ENCODE measurements at regions not wholly inside any gene's neighbourhood (a gene's known extent, or its start where the extent isn't known, plus 50 kb on each side); places are given as distances from the start of the nearest gene placed in this dataset.

DNA sequence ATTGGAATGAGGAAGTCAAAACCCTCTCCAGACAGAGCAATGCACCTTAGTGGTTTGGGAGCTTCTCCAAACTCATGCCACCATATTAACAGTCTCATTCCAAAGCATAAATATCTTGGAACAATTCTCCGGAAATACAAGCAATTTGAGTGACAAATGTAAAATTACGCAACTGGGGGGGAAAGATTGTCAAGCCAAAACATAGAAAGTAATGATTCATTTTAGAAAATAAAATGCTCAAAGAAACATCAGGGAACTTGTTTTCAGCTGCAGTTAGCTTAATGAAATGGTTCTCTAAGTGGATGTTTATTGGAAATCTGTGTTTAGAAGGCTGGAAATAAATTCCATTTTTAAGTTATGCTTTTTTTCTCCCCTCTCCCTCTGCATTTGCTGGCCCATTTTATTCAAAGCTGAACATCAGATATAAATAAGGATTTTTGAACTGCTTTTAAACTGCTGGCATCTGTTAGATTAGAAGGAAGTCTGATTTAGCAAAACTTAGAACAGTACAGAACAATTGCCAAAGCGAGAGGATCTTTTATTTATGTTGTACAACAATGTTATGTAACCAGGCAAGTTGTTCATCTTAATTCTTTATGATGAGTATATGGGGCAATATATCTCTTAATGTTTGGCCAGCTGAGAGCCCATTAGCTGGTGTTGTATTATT lies 551.9 kb downstream of the PRELID2 start:
- Histone ChIP-seq H3K4me3 (replicated peaks; ENCODE audit: insufficient read depth, low read length) (no peak overlapping the region), H3K27ac (replicated peaks) (no peak overlapping the region), H3K27me3 (ENCODE audit: insufficient read depth, poor library complexity, severe bottlenecking) (no peaks in the 10 kb centered on the region)
- TF ChIP-seq SPI1 (IDR thresholded peaks at IDR 0.05; ENCODE audit: borderline replicate concordance, low read depth) (no peak), GABPA (IDR thresholded peaks at IDR 0.05; ENCODE audit: low read depth) (no peak), POLR2AphosphoS5 (IDR thresholded peaks at IDR 0.05; ENCODE audit: low read depth) (no peak)
- DNase-seq (ENCODE audit: low read depth in 1 of 2, low spot score in 1 of 2), result no peak

DNA sequence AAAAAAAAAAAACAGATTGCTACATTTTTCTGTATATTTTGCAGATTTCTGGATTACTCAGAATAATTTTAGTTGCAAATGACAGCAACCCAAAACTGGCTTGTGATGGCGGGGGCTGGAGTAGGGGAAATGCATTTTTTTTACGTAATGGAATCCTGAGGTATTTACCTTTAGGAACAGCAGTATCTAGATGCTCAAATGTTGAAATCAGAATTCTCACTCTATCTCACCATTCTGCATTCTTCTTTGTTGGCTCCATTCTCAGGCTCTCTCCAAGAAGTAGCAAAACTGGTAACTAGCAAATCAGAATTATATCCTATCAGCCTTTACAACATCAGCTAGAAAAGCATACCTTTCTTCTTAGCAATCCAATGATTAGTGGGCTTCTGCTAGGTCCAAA lies 554.3 kb downstream of the PRELID2 start:
- Histone ChIP-seq H3K4me3 (replicated peaks; ENCODE audit: insufficient read depth, low read length) (no peak overlapping the region), H3K27ac (replicated peaks) (no peak overlapping the region), H3K27me3 (ENCODE audit: insufficient read depth, poor library complexity, severe bottlenecking) (no peaks in the 10 kb centered on the region)
- DNase-seq (ENCODE audit: low read depth in 1 of 2, low spot score in 1 of 2), result no peak
- TF ChIP-seq GABPA (IDR thresholded peaks at IDR 0.05; ENCODE audit: low read depth) (no peak), POLR2AphosphoS5 (IDR thresholded peaks at IDR 0.05; ENCODE audit: low read depth) (no peak), SPI1 (IDR thresholded peaks at IDR 0.05; ENCODE audit: borderline replicate concordance, low read depth) (no peak), REST (IDR thresholded peaks at IDR 0.05; ENCODE audit: insufficient replicate concordance, low read depth) (no peak)
- TF ChIP-seq, protein P1, sequence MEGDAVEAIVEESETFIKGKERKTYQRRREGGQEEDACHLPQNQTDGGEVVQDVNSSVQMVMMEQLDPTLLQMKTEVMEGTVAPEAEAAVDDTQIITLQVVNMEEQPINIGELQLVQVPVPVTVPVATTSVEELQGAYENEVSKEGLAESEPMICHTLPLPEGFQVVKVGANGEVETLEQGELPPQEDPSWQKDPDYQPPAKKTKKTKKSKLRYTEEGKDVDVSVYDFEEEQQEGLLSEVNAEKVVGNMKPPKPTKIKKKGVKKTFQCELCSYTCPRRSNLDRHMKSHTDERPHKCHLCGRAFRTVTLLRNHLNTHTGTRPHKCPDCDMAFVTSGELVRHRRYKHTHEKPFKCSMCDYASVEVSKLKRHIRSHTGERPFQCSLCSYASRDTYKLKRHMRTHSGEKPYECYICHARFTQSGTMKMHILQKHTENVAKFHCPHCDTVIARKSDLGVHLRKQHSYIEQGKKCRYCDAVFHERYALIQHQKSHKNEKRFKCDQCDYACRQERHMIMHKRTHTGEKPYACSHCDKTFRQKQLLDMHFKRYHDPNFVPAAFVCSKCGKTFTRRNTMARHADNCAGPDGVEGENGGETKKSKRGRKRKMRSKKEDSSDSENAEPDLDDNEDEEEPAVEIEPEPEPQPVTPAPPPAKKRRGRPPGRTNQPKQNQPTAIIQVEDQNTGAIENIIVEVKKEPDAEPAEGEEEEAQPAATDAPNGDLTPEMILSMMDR (IDR thresholded peaks at IDR 0.05; ENCODE audit: insufficient read depth, low read length), result no peak

GRCh38 chr5:145280214-145280613 lies 554.9 kb downstream of the PRELID2 start:
- Histone ChIP-seq H3K27ac (replicated peaks) (no peak overlapping the region), H3K27me3 (ENCODE audit: insufficient read depth, poor library complexity, severe bottlenecking) (no peaks in the 10 kb centered on the region), H3K4me3 (replicated peaks; ENCODE audit: insufficient read depth, low read length) (no peak overlapping the region)
- no peak for DNase-seq (ENCODE audit: low read depth in 1 of 2, low spot score in 1 of 2)
- TF ChIP-seq SPI1 (IDR thresholded peaks at IDR 0.05; ENCODE audit: borderline replicate concordance, low read depth), result no peak
- no peak for TF ChIP-seq REST (IDR thresholded peaks at IDR 0.05; ENCODE audit: insufficient replicate concordance, low read depth)
- TF ChIP-seq, protein P1 (IDR thresholded peaks at IDR 0.05; ENCODE audit: insufficient read depth, low read length), result no peak
- TF ChIP-seq GABPA (IDR thresholded peaks at IDR 0.05; ENCODE audit: low read depth), result no peak
- no peak for TF ChIP-seq POLR2AphosphoS5 (IDR thresholded peaks at IDR 0.05; ENCODE audit: low read depth)

DNA sequence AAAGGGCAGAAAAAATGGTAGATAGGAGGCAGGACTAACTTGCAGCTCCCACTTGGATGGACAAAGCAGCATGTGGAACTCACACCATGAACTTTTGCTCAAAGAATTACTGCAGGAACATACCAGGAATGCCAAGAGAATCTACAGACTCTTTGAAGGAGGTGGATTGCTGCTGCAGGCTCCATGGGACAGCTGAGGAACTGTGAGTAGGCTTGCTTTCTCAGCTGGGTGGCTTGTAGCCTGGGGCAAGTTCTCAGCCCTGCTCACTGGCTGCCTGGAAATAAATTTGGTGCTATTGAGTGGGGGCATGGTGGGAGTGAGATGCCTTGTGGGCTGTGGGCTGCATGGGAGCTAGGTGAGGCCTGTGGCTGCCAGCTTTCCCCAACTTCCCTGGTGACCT lies 574.5 kb downstream of the PRELID2 start:
- Histone ChIP-seq H3K27ac (replicated peaks) (no peak overlapping the region), H3K4me3 (replicated peaks; ENCODE audit: insufficient read depth, low read length) (no peak overlapping the region), H3K27me3 (ENCODE audit: insufficient read depth, poor library complexity, severe bottlenecking) (no peaks in the 10 kb centered on the region)
- no peak for DNase-seq (ENCODE audit: low read depth in 1 of 2, low spot score in 1 of 2)
- no peak for TF ChIP-seq REST (IDR thresholded peaks at IDR 0.05; ENCODE audit: insufficient replicate concordance, low read depth)
- TF ChIP-seq, protein P1 (IDR thresholded peaks at IDR 0.05; ENCODE audit: insufficient read depth, low read length), result no peak
- TF ChIP-seq POLR2AphosphoS5 (IDR thresholded peaks at IDR 0.05; ENCODE audit: low read depth), result no peak
- no peak for TF ChIP-seq SPI1 (IDR thresholded peaks at IDR 0.05; ENCODE audit: borderline replicate concordance, low read depth)
- no peak for TF ChIP-seq GABPA (IDR thresholded peaks at IDR 0.05; ENCODE audit: low read depth)
